HG02885 (cell line): ENCODE measurements at regions not wholly inside any gene's neighbourhood (a gene's known extent, or its start where the extent isn't known, plus 50 kb on each side); places are given as distances from the start of the nearest gene placed in this dataset.

Experiments used
- ATAC-seq: cut with Tn5 transposase; IDR thresholded peaks from one replicate; pipeline ENCODE4 v1.9.1; 2021; ENCODE audit warnings: mild to moderate bottlenecking; ENCODE audit not compliant: unreplicated experiment, poor library complexity

DNA sequence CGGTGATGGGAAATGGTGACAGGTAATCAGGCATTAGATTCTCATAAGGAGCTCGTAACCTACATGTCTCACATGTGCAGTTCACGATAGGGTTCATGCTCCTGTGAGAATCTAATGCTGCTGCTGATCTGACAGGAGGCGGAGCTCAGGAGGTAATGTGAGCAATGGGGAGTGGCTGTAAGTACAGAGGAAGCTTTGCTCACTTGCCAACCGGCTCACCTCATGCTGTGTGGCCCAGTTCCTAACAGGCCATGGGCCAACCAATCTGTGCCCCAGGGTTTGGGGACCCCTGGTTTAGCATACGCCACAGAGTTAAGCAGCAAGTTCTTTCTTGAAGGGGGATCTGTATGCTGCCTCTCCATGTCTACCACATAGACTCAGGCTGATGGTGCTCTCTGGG is 133.1 kb downstream of the IQUB start:
- ATAC-seq: no peak

- ATAC-seq: no peak
Observed at GRCh38 chr7:123400196-123400595, 134.2 kb downstream of the IQUB start.

- no peak for ATAC-seq
Observed at GRCh38 chr7:123398921-123399320, 135.5 kb downstream of the IQUB start.

DNA sequence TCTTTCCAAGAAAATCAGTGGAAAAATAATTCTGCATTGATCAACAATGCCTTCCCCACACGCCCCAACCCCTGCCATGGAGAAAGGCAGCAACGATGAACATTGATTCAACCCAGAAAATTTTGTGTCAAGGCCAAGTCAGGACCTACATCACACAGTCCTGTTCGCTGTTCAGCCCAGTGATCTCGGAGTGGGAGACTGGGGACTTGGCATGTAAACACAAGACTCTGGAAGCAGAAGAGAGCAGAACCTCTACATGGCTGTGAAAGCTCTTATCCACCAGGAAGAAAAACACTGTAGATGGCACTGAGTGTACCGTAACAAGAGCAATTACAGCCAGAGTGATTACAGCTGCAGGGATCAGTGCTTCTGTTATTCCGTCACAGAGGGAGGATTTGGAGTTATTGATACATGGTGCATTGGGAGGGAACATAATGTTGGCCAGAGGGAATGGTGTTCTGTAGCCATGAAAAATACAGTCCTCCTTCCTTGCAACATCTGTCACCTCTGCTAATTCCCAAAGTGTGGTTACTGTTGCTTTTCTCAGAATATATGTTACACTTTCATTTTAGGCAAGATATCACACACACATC is 136.6 kb downstream of the IQUB start:
- no peak for ATAC-seq

- no peak for ATAC-seq
Observed at GRCh38 chr7:123393623-123394022, 140.8 kb downstream of the IQUB start.

DNA sequence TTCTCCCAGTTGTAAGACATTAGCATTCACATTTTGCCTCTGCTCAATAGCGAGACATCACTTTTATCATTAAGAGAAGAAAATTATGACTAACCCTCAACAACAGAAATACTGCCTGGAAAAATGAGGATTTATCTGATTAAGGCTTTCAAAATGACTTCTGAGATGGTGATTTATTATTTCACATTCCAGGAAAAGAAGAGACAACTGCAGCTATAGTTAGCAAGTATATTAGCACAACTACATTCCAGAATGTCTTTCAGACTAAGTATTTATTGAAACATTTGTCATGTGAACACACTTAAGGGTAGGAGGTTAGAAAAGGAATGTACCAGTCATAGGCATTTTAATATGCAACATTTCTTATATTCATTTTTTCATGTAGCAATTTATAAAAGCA is 162.0 kb downstream of the IQUB start:
- ATAC-seq: no peak

DNA sequence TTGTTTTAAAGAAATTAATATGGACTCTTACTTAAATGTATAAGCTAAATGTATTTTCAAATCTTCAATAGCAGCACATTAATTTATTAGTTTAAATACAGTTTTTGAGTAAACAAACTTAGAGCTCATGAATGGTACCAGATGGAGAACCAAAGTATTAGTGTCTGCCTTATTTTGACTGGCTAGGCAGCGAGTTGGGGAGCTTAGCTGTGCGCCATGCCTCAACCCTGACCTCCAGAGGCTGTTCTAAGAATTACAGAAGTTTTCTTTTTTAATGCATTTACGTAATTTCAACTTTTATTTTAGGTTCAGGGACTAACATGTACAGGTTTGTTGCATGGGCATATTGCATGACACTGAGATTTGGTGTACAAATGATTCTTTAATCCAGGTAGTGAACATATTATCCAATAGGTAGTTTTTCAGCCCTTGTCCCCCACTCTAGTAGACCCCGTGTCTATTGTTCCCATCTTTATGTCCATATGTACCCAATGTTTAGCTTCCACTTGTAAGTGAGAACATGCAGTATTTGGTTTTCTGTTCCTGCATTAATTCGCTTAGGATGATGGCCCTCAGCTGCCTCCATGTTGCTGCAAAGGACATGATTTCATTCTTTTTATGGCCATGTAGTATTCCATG is 166.8 kb downstream of the IQUB start:
- peak; percentile 95 for ATAC-seq

DNA sequence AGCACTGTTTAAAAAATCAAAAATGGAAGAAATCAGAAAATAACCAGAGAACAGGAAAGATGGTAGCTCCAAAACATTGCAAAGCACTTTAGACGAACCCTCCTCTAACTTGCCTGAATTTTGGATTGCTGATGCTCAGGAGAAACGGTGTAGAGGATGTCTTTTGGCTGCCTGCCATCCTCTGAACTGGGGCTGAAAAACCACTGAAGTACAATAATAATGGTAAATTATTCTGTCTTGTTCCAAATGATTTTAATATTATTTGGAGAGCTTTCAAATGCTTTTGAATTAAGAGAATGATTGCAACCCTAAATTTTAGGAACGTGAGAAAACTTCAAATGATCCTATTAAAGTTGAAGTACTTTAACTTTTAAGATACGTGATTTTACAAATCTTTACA is 167.3 kb upstream of the SLC13A1 start:
- ATAC-seq: no peak

DNA sequence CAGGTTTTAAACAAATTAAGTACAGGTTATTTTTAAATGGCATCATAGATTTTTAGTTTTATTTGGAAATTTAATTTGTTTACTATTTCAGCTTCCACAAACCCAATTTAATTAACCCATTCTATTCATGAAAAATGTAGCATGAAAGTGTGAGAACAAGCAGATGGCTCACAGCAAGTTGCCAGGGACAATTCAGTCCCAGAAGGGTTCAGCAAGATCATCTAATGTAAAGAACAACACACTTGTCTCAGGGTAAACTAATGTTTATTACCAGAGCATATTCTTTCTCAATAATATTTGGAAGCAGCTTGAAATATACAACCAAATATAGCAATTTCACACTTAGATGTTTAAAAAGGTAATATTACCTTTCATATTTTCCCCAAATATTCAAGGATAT is 166.9 kb upstream of the SLC13A1 start:
- ATAC-seq: no peak

DNA sequence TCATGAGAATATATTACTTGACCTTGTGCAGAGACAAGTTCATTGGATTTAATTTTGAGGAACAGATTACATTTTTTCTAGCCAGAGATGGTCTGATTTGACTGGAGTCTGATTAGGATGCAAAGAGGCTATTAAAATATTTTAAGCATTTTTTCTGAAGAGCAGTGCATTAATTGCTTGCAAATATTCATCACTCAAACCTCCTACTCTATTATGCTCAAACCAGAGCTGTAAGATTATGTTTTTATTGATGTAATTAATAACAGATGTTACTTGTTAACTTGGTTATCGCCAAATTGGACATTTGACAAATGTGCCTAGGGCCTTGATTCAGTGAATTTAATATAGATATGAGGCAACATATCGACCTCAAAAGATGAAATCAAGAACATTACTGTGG is 160.9 kb upstream of the SLC13A1 start:
- ATAC-seq: no peak

DNA sequence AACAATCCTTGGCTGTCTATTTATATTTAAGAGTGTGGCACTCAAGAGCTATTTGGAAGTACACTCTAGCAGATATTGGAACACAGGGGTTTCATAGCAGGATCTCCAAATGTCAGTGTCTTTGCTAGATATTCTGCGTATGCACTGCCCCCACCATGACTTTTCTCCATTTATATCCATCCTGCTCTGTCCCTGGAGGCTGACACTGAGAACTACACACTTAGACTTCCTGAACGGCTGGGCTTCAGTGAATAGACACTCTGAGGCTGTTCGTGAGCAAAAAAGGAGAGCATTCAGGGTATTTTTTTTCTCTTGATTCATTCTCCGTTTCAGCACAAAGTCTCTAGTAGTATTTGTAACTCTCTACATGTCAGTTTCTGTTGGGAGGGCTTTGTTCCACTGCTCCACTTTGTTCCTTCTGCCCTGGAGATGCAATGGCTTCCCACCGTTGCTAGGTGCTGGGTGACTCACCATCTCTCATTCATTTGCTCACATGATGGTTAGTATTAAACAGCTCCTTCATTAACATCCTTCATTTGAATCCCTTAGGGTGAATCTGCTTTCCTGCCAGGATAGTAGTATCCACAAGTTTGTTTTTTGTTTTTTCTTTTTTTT is 155.9 kb upstream of the SLC13A1 start:
- ATAC-seq: peak; percentile 54

DNA sequence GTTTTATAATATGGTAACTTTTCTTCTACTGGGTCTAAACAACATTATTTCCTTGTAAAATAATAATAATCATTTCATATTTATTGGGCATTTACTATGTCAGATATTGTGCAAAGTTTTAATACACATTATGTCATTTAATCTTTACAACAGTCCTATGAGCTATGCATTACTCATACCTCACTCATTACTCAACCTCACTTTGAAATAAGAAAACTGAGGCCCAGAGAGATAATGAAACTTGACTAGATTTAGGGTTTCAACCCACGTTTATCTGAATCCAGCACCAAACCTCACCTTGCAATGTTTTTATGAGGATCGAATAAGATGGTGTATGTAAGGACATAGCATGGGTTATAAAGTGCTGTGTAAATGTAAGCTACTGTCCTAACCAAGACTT is 153.2 kb upstream of the SLC13A1 start:
- ATAC-seq: no peak

DNA sequence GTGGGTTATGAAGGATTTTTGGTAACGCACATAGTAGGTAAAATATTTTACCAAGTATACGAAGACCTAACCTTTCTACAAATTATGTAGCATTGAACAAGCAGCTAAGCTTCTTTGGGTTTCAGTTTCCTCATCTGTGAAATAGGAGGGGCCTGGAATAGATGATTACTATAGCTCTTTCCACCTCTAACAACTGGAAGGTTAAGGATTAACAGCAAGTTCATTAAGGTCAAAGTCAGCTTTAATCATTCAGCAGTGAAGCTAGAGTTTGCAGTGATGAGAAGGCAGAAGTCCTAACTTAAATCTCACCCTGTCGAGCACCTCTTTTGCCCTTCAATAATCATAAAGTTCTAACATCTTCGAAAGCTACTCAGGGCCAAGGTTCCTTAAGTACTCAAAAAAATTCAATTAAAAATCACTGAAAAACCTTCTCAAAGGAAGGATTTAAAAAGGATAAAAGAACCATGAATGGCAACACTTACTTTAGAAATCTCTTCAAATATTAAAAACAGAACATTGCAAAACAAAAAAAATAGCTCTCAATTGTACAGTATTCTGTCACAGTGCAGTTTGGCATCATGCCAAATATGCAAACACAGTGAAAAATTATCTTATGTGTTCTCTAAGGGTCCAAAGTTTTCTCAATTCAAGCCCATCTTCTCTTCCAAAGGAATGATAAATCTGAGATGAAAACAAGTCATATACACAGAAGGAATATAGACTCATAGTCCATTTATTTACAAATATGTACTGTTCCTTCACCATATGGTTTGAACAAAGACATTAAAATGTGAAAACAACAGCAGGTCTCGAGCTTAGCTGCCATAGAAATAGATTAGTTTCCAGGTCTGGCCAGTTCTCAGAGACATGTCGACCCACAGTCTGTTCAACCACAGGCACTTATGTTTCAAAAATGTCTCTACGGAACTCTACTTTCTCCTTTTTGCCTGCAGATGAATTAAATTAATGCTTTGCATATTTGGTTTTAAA is 152.0 kb upstream of the SLC13A1 start:
- no peak for ATAC-seq

DNA sequence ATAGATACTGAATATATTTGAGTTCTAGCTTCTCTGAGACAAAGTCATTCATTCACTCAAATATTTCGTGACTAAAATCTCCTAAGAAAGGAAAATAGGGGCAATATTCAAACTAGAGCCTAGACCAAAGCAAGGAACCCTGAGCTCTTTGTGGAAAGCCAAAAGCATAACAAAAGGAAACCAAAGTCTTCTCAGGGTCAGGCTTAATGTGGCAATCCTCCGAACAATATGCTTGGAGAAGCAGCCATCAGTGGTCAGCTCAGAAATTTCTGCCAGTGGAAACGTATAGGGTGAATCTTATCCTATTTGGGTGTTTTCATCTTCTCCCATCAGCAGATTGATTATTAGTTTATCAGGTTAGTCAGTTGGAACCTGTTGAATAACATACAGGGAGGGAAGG is 151.3 kb upstream of the SLC13A1 start:
- no peak for ATAC-seq

DNA sequence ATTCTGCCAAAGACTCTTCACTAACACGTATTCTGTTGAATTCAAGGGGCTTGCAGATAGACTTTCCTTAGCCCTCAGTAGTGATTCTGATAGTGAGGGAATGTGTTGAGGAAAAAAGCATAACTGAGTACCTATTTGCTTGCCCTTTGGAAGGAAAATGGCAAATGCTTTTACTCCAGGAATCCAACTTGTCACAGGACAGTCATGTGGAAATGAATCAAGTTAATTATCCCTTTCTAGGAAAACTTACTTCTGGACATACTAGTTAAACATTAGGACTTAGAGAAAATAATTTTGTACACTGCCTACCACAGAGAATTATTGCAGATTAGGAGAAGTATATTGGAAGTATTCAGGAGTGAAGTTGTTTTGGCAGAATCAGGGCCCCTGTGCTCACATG is 148.9 kb upstream of the SLC13A1 start:
- no peak for ATAC-seq

GRCh38 chr7:123346766-123347165 is 147.0 kb upstream of the SLC13A1 start:
- ATAC-seq: no peak

GRCh38 chr7:123343611-123344010 is 143.8 kb upstream of the SLC13A1 start:
- ATAC-seq: no peak

DNA sequence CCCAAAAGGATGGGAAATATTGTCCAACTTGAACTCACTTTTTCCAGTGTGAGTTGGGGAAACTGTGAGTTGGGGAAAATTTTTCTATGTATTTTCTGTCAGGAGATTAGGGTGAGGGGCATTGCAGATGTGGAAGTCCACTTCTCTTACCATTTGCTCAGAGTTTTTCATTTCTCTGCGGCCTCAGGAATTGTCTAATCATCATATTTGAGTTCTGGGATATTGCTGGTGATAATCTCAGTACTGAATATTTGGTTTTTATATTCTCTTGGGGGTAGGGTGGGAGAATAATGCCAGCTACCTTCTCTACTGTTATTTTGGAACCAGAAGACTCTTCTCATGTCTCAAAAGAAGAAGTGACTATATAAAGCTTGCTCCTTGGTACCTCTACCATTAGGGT is 141.3 kb upstream of the SLC13A1 start:
- ATAC-seq: no peak

DNA sequence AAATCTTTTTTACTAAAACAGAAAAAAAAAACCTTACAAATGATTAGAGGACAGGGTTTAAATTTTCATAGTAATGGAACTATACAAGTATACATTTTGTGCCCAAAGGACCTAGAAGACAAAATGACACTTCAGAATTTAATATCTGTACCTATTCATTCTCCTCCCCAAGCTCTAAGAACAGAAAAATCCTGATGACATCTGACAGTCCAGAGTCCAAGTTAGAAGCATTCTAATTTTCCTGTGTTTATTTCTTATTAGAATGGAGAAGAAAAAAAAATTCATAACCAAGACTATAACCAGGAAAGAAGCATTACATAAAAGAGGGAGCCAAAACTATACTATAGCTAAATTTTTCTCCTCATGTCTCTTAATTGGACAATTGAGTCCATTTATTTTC is 138.9 kb upstream of the SLC13A1 start:
- no peak for ATAC-seq

DNA sequence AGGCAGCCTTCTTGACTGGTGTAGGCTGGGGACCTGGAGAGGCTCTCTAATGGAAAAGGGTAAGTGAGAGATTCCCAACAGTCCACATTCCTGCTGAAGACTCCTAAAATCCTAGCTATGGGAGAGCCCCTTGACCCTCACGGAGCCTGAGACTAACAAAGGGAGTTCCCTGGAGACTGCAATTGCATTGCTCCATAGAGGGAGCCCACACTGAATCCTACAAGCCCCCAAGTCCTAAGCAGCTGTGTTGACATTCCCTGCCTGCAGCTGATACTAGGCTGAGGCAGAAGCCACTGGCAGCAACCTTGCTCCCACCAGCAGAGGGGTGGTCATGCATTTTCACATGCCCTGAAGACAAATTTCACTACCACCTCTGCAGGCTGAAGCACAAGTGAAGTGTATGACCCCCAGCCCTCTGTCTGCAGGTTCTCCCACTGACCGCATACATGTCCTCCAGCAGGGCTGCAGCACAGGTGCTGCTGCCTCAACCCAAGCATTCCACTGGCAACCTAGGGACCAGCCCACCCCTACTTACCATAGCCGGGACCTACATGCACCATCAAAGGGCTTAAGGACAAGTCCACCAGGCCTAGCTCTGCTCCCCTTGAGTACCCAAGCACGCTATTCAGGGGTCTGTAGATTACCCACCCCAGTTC is 130.3 kb upstream of the SLC13A1 start:
- no peak for ATAC-seq
